SW 1271 (cell line): ENCODE measurements at regions not wholly inside any gene's neighbourhood (a gene's known extent, or its start where the extent isn't known, plus 50 kb on each side); places are given as distances from the start of the nearest gene placed in this dataset.

ENCODE experiments used
- DNase-seq, 2 experiments: peaks; one replicate each; lab custom pipeline; 2025; lab: John Stamatoyannopoulos, UW

GRCh38 chr1:2933431-2934155 is 87.7 kb upstream of the ACTRT2 start:
- DNase-seq, result no peak

DNA sequence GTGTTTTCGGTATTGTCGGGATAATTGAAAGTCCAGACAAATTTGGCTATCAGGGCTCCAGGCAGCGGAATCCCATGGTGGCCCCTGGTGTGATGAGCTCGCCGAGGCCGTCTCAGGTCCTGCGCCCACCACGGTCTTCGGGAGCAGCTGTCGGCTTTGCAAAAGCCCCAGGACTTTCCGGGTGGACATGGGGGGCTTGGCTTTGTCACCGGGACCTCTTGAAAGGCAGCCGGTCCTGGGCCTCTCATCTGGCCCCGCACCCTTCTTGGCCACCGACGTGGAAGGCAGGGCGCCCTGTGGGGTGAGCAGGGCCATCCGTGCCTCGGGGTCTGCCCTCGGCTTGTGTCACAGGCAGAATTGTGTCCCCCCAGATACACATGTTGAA is 87.1 kb upstream of the ACTRT2 start:
- DNase-seq, result no peak

GRCh38 chr1:2934642-2935081 is 86.6 kb upstream of the ACTRT2 start:
- DNase-seq, result no peak

- no peak for DNase-seq
Observed at GRCh38 chr1:2935184-2935583, 86.1 kb upstream of the ACTRT2 start.

DNA sequence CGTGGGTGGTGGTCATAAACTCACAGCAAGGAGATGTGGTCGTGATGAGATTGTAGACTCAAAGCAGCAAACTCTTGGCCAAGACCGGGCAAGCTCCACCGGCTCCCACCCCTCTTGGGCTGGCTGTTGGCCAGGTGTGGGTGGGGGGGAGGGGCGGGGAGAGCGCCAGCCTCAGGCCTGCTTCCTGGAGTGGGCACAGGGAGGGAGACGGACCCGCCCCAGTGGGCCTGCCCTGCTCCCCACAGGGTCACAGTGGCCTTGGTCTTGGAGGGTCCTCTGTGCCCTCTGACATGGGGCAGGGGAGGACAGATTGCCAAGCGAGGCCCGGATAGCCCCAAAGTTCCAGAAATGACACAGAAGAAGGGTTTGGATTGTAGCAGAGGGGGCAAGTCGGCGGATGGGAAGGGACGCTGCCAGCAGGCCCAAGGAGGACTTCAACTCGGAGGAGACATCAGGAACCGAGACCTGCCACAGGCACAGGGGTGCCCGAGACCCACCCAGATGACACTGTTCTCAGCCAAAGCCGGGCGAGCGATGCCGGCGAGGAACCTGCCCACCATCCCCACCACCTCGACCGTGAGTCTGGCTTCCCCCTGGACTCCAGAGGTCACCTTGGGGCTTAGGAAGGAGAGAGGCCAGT is 85.4 kb upstream of the ACTRT2 start:
- DNase-seq, result no peak

DNA sequence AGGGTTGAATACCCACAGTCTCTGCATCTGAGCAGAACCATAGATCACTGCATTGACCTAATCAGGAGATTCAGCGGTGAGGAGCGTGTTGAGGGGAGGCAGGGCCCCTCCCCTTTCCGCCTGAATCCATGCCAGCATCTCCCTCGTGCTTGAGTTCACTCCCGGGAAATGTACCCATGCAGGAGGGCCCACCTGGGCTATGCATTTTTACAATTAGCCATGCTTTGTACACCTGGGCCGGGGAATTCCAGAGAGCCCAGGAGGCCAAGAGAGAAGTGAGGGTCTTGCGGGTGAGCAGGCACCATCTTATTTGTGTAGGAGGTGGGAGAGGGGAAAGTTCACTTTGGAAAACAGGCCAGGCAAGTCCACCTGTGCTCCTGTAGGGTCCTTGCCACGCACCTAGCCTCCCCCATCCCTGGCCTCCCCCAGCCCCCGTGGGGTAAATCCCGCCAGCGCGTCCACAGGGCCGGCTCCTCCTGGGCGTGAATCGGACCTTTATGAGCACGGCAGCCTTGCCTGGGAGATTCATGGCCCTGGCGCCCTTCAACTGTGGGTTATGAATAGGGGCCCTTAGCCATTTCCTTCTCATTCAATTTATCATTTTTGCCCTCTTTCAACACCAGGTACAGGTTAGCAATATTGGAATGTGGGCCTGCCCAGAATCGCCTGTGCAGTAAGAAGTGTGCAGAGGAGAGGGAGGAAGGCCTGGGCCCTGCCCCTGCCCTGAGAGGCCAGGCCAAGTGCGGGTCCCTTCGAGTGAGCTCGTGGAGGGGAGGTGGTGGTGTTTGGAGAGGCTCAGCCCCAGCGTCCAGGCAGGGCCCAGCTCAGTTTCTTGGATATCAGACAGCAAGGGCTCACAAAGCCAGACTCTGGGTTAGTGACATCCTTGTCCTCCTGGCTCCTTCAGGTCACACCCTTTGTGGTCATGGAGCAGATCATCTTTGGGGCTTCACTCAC is 84.4 kb upstream of the ACTRT2 start:
- DNase-seq, result no peak

GRCh38 chr1:2937805-2938204 is 83.5 kb upstream of the ACTRT2 start:
- no peak for DNase-seq

DNA sequence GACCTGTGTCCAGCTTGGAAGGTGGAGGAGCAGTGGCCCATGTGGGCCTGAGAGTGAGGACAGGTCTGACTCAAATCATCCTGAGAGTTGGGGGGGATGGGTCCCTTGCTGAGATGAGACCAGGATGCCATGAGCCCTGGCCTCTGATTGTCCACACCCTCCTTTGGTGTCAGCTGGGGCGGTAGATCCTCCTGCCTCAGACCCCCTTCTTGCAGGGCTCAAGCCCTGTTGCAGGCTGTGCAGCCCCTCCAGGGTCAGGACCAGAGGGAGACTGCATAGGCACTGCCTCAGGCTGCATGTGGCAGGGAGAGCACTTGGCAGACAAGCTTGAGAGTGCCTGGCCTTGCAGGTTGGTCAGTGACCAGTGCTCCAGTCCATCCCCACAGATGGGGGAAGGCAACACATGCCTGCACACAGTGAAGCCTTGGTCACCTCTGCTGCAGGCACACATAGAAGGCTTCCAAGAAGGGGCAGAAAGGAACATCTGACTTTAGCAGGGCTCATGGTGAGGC is 82.2 kb upstream of the ACTRT2 start:
- DNase-seq, result no peak

DNA sequence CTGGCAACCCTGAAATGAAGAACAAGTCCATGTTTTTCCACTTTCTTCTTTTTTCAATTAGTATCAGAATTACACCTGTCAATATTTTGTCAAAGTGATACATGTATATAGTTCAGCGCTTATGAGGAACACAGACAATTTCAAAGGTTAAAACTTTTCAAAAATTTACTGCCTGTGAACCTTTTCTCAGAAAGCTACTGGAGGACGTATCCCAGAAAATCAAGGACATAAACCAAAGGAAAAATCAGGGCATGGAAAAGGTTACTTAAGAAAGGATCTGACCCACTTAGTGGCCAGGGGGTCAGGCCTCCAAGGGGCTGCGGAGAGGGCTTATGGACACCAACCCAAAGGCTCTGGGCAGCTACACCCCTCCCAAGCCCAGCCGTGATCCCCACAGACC is 81.1 kb upstream of the ACTRT2 start:
- DNase-seq, result no peak

DNA sequence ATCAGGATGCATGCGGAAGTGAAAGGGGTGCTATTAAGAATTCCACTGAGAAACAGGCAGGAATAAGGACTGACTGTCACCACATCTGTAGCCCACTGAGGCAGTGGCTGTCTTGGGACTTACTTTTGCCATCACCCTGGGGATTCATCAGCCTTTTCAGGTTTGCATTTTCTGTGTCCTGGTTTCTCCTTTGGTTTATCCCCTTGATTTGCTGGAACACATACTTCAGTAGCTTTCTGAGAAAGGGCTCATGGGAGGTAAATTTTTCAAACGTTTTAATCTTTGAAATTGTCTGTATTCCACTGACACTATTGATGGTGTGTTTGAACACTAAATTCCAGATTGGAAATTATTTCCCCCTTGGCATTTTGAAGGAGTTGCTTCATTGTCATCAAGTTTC is 80.2 kb upstream of the ACTRT2 start:
- no peak for DNase-seq

DNA sequence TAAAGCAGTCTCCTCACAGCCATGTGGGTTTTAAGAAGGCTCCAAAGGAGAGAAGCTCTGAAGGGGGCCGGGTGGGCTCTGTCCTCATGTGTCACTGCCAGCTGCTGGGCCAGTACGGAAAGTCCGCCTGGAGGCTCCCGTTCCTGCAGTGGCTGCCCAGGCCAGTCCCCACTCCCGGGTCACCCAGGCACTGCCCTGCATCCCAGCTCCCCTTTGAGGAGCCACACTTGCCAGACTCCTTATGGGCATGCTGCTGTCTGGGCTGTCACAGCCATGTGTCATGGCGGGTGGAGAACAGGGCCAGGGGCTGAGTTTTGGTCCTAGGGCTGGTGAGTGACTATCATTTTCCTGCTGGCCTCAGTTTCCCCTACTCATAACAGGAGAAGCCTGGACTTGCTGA is 79.4 kb upstream of the ACTRT2 start:
- DNase-seq, result no peak

GRCh38 chr1:2942410-2942809 is 78.9 kb upstream of the ACTRT2 start:
- no peak for DNase-seq

DNA sequence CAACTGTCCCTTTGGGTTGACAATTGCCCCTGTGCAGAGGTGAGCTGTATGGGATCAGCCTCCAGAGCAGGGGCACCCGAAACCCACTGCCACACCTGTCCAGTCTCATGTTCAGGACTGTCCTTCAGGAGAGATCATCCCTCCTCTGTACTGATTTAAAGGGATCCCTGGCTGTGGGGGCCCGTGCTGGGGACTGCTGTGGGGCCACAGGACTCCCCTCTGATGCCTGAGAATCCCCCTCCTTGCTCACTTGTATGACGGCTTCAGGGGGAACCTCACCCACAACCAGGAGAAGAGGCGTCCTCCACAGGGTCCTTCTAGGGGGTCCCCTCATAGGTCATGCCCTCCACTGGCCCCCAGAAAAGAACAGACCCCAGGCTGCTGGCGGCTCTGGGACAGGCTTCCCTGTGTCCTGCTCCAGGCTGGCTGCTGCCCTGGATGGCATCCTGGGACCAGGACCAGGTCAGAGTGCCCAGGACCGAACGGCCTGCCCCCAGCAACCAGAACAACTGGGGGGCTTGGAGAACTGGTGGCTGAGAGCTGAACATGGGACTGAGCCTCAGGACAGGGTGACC is 77.5 kb upstream of the ACTRT2 start:
- no peak for DNase-seq

- no peak for DNase-seq
Observed at GRCh38 chr1:2944705-2945104, 76.6 kb upstream of the ACTRT2 start.

DNA sequence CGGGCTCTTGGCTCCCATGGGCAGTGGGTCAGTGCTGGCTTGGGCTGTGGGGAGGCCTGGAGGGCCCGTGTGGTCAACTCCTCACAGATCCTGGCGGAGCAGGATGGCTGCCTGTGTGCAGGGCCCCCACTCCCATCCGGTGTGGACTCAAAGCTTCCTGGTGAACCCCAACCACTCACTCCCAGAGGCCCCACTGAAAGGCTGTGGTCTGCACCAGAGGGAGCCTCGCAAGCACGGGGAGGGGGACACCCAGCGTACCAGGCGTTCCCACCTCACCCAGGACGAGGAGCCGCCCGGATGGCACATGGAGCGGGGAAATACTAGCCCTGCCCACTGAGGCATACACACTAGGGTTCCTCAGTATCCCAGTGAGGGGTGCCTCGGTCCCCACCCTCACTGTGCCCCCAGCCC is 75.4 kb upstream of the ACTRT2 start:
- DNase-seq, result no peak

DNA sequence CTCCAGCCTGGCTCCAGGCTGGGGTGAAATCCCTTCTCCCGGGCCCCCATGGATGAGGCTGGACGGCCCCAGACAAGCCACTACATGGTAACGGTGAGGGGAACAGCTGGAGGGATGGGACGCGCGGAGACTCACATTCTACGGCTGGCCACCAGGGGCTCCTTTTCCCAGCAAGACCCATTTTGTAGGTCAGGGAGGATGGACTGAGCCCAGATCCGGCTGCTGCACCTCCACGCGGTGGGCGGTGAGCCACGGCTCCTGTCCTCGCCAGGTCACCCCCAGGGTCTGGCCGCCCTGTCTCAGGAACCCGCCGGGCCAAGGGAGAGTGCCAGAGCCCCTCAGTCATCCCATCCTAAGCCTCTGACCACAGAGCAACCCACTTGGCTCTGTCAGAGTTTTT is 75.0 kb upstream of the ACTRT2 start:
- DNase-seq, result no peak

GRCh38 chr1:2946999-2947690 is 74.1 kb upstream of the ACTRT2 start:
- DNase-seq, result no peak

DNA sequence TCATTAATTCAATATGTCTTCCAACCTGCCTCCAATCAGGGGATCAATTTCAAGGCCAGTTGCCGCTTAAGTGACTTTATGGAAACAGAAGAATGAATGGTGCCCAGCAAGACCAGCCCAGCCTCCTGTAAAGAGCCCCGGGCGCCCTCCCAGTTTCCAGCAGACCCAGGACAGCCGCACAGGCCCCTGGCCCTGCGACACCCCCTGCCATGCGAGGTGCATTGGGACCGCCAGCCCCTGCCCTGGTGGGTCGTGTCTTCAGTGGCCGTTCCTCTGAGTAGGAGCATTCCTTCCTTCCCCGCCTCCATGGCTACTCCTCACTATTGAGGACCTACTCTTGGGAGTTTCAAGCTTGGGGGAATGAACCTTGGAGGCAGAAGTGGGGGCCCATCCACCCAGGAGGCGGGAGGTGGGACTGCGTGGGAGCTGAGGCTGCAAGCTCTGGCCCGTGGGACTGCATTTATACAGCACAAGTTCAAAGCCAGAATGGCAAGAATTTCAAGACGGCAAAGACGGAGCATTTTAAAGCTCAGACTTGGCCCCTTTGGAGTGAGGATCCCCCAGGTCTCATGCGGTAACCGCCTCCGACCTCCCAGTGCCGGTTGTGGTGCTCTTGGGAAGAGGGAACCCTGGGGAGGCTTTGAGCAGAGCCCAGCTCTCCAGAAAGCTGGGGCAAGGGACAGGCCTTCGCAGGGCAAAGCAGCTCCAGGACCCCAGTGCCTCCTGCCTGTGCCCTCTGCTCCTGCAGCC is 73.1 kb upstream of the ACTRT2 start:
- DNase-seq, result no peak

DNA sequence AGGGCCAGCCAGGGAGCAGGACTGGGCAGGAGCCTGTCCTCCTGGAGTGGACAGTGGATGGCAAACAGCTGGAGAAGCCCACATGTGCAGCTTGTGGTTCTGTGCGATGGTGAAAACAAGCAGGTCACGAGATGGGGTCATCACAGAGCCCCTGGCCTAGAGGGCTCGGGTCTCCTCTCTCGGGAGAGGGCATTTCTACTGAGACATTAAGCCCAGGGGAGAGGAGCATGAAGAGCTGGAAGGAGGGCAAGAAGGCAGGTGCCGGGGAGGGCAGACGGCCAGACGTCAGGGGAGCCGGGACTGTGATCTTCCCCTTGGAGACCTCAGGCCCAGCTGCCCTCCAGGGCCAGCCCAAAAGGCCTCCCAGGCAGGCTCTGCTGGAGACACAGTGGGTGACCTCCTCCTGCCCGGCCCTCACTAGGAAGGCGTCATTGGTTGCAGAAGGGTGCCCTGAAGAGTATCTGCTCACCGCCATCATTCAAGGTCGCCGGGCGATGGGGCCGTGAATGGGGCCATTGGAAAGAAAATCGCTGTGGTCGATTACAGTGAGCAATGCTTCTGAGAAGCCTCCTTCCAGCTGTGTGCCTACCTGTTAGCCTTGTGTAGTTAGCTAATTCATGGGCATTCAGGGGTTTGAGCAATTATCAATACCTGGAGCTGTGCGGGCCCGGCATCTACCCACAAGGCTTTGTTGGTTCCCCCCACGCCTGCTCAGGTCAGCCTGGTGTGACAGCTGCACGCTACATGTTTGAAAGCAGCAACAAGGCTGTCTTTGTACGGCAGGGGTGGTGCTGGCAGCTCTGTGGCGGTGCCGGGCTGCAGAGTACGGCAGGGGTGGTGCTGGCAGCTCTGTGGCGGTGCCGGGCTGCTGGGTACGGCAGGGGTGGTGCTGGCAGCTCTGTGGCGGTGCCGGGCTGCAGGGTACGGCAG is 72.3 kb upstream of the ACTRT2 start:
- no peak for DNase-seq
